Neural progenitor cell (in vitro differentiated cells): ENCODE measurements at regions not wholly inside any gene's neighbourhood (a gene's known extent, or its start where the extent isn't known, plus 50 kb on each side); places are given as distances from the start of the nearest gene placed in this dataset.
"Not testable (repeated sequence)": the region's sequence is repeated elsewhere in the genome, so short reads cannot be mapped to it uniquely, and the experiment has no call there.

Source experiments
- EZH2 ChIP-seq: fragments of 200-600 bp; sonication (generic); IDR thresholded peaks from 2 replicates; pipeline ENCODE4 v1.6.1; 2017; ENCODE audit warnings: antibody characterized with exemption, mild to moderate bottlenecking, moderate library complexity
- TF ChIP-seq, protein P1 (sequence below): fragments of 200-600 bp; sonication (generic); IDR thresholded peaks from 2 replicates; pipeline ENCODE4 v1.5.1; 2017; ENCODE audit warnings: antibody characterized with exemption, mild to moderate bottlenecking

DNA sequence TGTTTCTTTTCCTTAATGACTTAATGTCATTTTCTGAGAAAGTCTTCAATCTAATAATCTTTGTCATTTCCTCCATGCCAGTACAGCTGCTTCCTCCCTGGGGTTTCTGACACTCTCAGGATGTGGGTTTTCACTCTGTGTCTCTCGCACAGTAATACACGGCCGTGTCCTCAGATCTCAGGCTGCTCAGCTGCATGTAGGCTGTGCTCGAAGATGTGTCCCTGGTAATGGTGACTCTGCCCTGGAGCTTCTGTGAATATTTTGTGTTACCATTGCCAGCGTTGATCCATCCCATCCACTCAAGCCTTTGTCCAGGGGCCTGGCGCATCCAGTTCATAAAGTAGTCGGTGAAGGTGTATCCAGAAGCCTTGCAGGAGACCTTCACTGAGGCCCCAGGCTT is 97.6 kb downstream of the OR4M2 start:
- TF ChIP-seq, protein P1, sequence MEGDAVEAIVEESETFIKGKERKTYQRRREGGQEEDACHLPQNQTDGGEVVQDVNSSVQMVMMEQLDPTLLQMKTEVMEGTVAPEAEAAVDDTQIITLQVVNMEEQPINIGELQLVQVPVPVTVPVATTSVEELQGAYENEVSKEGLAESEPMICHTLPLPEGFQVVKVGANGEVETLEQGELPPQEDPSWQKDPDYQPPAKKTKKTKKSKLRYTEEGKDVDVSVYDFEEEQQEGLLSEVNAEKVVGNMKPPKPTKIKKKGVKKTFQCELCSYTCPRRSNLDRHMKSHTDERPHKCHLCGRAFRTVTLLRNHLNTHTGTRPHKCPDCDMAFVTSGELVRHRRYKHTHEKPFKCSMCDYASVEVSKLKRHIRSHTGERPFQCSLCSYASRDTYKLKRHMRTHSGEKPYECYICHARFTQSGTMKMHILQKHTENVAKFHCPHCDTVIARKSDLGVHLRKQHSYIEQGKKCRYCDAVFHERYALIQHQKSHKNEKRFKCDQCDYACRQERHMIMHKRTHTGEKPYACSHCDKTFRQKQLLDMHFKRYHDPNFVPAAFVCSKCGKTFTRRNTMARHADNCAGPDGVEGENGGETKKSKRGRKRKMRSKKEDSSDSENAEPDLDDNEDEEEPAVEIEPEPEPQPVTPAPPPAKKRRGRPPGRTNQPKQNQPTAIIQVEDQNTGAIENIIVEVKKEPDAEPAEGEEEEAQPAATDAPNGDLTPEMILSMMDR: not testable (repeated sequence)
- TF ChIP-seq EZH2: not testable (repeated sequence)
